Cardiac septum (tissue), 1 donor: ENCODE measurements at regions not wholly inside any gene's neighbourhood (a gene's known extent, or its start where the extent isn't known, plus 50 kb on each side); places are given as distances from the start of the nearest gene placed in this dataset.
"Not testable (repeated sequence)": the region's sequence is repeated elsewhere in the genome, so short reads cannot be mapped to it uniquely, and the experiment has no call there.

Experiments used
- DNase-seq: peaks from one replicate; pipeline ENCODE4 v3.0.0-alpha.2; 2020; ENCODE audit warnings: low spot score
- intact Hi-C: fragments of 100-400 bp; cut with DNase I; formaldehyde crosslinking; loops from one replicate; pipeline ENCODE4 v1.14.0; 2022
- donor health status: DM: no; HTN: no; CAD: no.

GRCh38 chr1:88302843-88303486, 381.1 kb upstream of the PKN2 start:
- intact Hi-C loops, result loop anchor here (2.0 kb wide), 1 partner anchor 122 kb away; no protein-coding TSS in a partner anchor
- DNase-seq, result no peak

- DNase-seq, result no peak
- intact Hi-C loops, result no loop called here
Measured at GRCh38 chr1:88311265-88311664, 372.8 kb upstream of the PKN2 start.

GRCh38 chr1:88311907-88312306, 372.2 kb upstream of the PKN2 start:
- no peak for DNase-seq

GRCh38 chr1:88317396-88317795, 366.7 kb upstream of the PKN2 start:
- no peak for DNase-seq
- intact Hi-C loops, result no loop called here

More at GRCh38 chr1:88311907-88312306, 372.2 kb upstream of the PKN2 start:
- intact Hi-C loops, result no loop called here

- intact Hi-C loops, result no loop called here
- no peak for DNase-seq
Measured at GRCh38 chr1:88318740-88319139, 365.3 kb upstream of the PKN2 start.

GRCh38 chr1:88320291-88320690, 363.8 kb upstream of the PKN2 start:
- DNase-seq, result no peak
- intact Hi-C loops, result no loop called here

GRCh38 chr1:88321706-88322105, 362.4 kb upstream of the PKN2 start:
- intact Hi-C loops, result no loop called here
- DNase-seq, result no peak

- no peak for DNase-seq
- intact Hi-C loops, result no loop called here
Measured at GRCh38 chr1:88324899-88325298, 359.2 kb upstream of the PKN2 start.

GRCh38 chr1:88327391-88328267, 356.4 kb upstream of the PKN2 start:
- intact Hi-C loops, result no loop called here
- no peak for DNase-seq

- DNase-seq, result no peak
- intact Hi-C loops, result no loop called here
Measured at GRCh38 chr1:88330201-88330600, 353.9 kb upstream of the PKN2 start.

- intact Hi-C loops, result no loop called here
- no peak for DNase-seq
Measured at GRCh38 chr1:88333086-88333695, 350.9 kb upstream of the PKN2 start.

- no peak for DNase-seq
- intact Hi-C loops, result no loop called here
Measured at GRCh38 chr1:88341447-88341846, 342.6 kb upstream of the PKN2 start.

- DNase-seq, intact Hi-C loops: not testable (repeated sequence)
Measured at GRCh38 chr1:88342081-88342480, 342.0 kb upstream of the PKN2 start.

- DNase-seq, result no peak
- intact Hi-C loops, result no loop called here
Measured at GRCh38 chr1:88350648-88351047, 333.4 kb upstream of the PKN2 start.

- intact Hi-C loops, result no loop called here
- DNase-seq, result no peak
Measured at GRCh38 chr1:88351960-88352359, 332.1 kb upstream of the PKN2 start.

GRCh38 chr1:88354256-88354655, 329.8 kb upstream of the PKN2 start:
- DNase-seq, result no peak
- intact Hi-C loops, result no loop called here

- DNase-seq, result no peak
- intact Hi-C loops, result no loop called here
Measured at GRCh38 chr1:88357729-88358128, 326.3 kb upstream of the PKN2 start.

GRCh38 chr1:88371436-88372023, 312.5 kb upstream of the PKN2 start:
- DNase-seq, result no peak
- intact Hi-C loops, result no loop called here

- intact Hi-C loops, result no loop called here
- no peak for DNase-seq
Measured at GRCh38 chr1:88375977-88376376, 308.1 kb upstream of the PKN2 start.

- intact Hi-C loops, result no loop called here
- no peak for DNase-seq
Measured at GRCh38 chr1:88376421-88376820, 307.7 kb upstream of the PKN2 start.
